C4-2B (cell line): ENCODE measurements at regions not wholly inside any gene's neighbourhood (a gene's known extent, or its start where the extent isn't known, plus 50 kb on each side); places are given as distances from the start of the nearest gene placed in this dataset.

Experiments used
- ZFX ChIP-seq: fragments of 450-650 bp; IDR thresholded peaks from 2 replicates; pipeline ENCODE4 v1.6.1; 2017
- TF ChIP-seq, protein P1 (sequence below): fragments of 450-650 bp; conservative IDR thresholded peaks from 2 replicates; pipeline ENCODE4 v1.5.1; 2017; ENCODE audit warnings: mild to moderate bottlenecking

DNA sequence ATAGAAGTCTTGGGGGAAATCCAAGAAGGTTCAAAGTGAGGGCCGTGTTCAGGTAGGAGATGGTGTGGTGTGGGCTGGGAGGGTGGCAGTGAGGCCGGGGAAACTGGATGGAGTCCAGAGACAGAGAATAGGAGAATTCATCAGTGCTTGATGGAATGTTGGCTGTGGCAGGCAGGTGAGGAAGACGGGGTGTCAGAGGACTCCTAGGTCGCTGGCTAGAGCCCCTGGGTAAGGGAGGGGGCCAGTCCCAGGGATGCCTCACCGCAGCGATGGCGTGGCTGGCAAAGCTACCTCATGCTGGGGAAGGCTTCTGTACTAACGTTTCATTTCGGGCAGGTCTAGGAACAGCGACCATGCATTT is 373.0 kb downstream of the RPS24 start:
- TF ChIP-seq, protein P1, sequence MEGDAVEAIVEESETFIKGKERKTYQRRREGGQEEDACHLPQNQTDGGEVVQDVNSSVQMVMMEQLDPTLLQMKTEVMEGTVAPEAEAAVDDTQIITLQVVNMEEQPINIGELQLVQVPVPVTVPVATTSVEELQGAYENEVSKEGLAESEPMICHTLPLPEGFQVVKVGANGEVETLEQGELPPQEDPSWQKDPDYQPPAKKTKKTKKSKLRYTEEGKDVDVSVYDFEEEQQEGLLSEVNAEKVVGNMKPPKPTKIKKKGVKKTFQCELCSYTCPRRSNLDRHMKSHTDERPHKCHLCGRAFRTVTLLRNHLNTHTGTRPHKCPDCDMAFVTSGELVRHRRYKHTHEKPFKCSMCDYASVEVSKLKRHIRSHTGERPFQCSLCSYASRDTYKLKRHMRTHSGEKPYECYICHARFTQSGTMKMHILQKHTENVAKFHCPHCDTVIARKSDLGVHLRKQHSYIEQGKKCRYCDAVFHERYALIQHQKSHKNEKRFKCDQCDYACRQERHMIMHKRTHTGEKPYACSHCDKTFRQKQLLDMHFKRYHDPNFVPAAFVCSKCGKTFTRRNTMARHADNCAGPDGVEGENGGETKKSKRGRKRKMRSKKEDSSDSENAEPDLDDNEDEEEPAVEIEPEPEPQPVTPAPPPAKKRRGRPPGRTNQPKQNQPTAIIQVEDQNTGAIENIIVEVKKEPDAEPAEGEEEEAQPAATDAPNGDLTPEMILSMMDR = no peak
- no peak for TF ChIP-seq ZFX
